ENCODE measurements at regions not wholly inside any gene's neighbourhood (a gene's known extent, or its start where the extent isn't known, plus 50 kb on each side); places are given as distances from the start of the nearest gene placed in this dataset.

DNA sequence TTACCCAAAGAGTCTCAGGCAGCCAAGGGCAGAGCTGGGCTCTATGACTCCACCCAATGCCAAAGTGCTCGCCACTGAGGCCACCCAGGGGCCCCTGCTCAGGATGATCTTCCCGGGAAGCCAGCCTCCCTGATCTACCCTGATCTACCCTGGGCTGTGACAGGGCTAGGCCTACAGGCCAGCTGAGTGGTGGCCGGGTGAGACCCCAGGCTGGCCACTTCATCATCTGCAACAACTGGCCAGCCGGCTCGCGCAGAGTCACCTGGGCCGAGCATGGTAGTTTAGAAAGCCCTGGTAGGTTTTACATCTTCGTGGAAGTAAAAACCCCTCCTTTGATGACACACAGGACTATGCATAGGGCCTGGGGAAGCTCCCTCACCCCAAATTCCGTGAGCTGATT, 276.3 kb downstream of the NDUFA10 start:
- Histone ChIP-seq H4K20me1 (ENCODE audit: control insufficient read depth, insufficient read depth) (no peaks in the 10 kb centered on the region), H2AFZ (ENCODE audit: control insufficient read depth, low read depth, low read length) (no peak overlapping the region), H3K4me1 (ENCODE audit: control insufficient read depth, insufficient read depth, low read length) (no peaks in the 10 kb centered on the region), H3K4me3 (no peak overlapping the region), H3K27me3 (replicated peaks in 1 of 2; ENCODE audit: control insufficient read depth in 2 of 2, insufficient read depth in 2 of 2, low read length in 1 of 2) (no peaks in the 10 kb centered on the region; a peak in 1 of 4 replicates), H3K27ac (ENCODE audit: control insufficient read depth, insufficient read depth) (no peak overlapping the region), H3K79me2 (ENCODE audit: control insufficient read depth, insufficient read depth, low read length) (no peaks in the 10 kb centered on the region), H3K4me2 (ENCODE audit: control insufficient read depth, insufficient read depth) (no peak overlapping the region), H3K9ac (ENCODE audit: control insufficient read depth, insufficient read depth, low read length) (no peak overlapping the region), H3K36me3 (ENCODE audit: control insufficient read depth in 2 of 2, insufficient read depth in 2 of 2, low read length in 1 of 2) (no peaks in the 10 kb centered on the region), H3K9me3 (replicated peaks; ENCODE audit: control insufficient read depth, insufficient read depth, low read length) (no peaks in the 10 kb centered on the region)
- 49% methylated on average over 9 of the region's 9 CpGs for WGBS (ENCODE audit: insufficient coverage, insufficient replicate concordance, low lambda C conversion rate, missing lambda C conversion rate)
- FAIRE-seq (no peak), ATAC-seq (no peak), DNase-seq (ENCODE audit: low read depth, low spot score) (no peak)
- ChIA-PET RAD21 (ENCODE audit: unreplicated experiment) (no interaction called here), SMC1A (ENCODE audit: uncharacterized antibody, unreplicated experiment) (no interaction called here), POLR2A (no interaction called here), CTCF (no interaction called here)
- intact Hi-C loops (cut with micrococcal nuclease; ENCODE audit: unreplicated experiment) (no loop called here), in situ Hi-C loops (cut with MboI) (no loop called here)
- BruUV-seq (replicated peaks) = no TSS peak
- TF ChIP-seq ATF7 (IDR thresholded peaks at IDR 0.05; ENCODE audit: low read depth) = no peak
- no peak for TF ChIP-seq KDM1A (IDR thresholded peaks at IDR 0.05; ENCODE audit: borderline replicate concordance)
- TF ChIP-seq POLR2AphosphoS2 (IDR thresholded peaks at IDR 0.05; ENCODE audit: low read depth, low read length) = no peak
- TF ChIP-seq TCF12 (IDR thresholded peaks at IDR 0.05; ENCODE audit: low read depth, low read length) = no peak
- no peak for TF ChIP-seq NR2C1 (IDR thresholded peaks at IDR 0.05)
- no peak for TF ChIP-seq NR2F1 (conservative IDR thresholded peaks at IDR 0.05)

DNA sequence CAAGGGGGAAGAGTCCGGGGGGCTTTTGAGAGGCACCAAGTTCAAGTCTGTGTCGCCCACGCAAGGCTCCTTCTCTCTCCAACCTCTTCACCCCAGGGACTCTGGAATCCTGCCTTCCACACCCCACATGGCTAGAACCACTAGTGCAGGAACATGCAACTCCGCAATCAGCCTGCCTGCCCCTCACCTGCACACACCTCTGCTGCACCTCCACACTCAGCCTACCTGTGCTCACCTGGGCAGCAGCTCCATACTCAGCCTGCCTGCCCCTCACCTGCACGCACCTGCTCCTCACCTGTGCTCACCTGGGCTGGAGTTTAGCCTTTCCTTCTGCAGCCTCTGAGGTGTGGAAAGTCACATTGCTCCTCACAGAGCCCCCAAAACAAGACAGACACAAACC, 277.4 kb downstream of the NDUFA10 start:
- Histone ChIP-seq H3K9ac (ENCODE audit: control insufficient read depth, insufficient read depth, low read length) (no peak overlapping the region), H3K4me2 (ENCODE audit: control insufficient read depth, insufficient read depth) (no peak overlapping the region), H3K79me2 (ENCODE audit: control insufficient read depth, insufficient read depth, low read length) (no peaks in the 10 kb centered on the region), H3K9me3 (replicated peaks; ENCODE audit: control insufficient read depth, insufficient read depth, low read length) (no peaks in the 10 kb centered on the region), H3K4me3 (no peak overlapping the region), H4K20me1 (ENCODE audit: control insufficient read depth, insufficient read depth) (no peaks in the 10 kb centered on the region), H2AFZ (ENCODE audit: control insufficient read depth, low read depth, low read length) (no peak overlapping the region), H3K27me3 (replicated peaks in 1 of 2; ENCODE audit: control insufficient read depth in 2 of 2, insufficient read depth in 2 of 2, low read length in 1 of 2) (no peaks in the 10 kb centered on the region; a peak in 1 of 4 replicates), H3K36me3 (ENCODE audit: control insufficient read depth in 2 of 2, insufficient read depth in 2 of 2, low read length in 1 of 2) (no peaks in the 10 kb centered on the region), H3K27ac (ENCODE audit: control insufficient read depth, insufficient read depth) (no peak overlapping the region), H3K4me1 (ENCODE audit: control insufficient read depth, insufficient read depth, low read length) (no peaks in the 10 kb centered on the region)
- BruUV-seq (replicated peaks) = no TSS peak
- RAD21 ChIA-PET (ENCODE audit: unreplicated experiment) = no interaction called here
- TF ChIP-seq SP1 (IDR thresholded peaks at IDR 0.05; ENCODE audit: low read depth, low read length) (no peak), ZNF384 (IDR thresholded peaks at IDR 0.05; ENCODE audit: borderline replicate concordance, low read depth, low read length) (no peak), NRF1 (conservative IDR thresholded peaks at IDR 0.05; ENCODE audit: low read depth, low read length) (no peak), CREB1 (IDR thresholded peaks at IDR 0.05; ENCODE audit: low read depth) (no peak), POLR2AphosphoS2 (IDR thresholded peaks at IDR 0.05; ENCODE audit: low read depth, low read length) (no peak), SREBF1 (IDR thresholded peaks at IDR 0.05; ENCODE audit: low read length) (no peak), NR2C2 (IDR thresholded peaks at IDR 0.05; ENCODE audit: borderline replicate concordance, control insufficient read depth, insufficient read length, low read depth) (no peak), JUND (IDR thresholded peaks at IDR 0.05; ENCODE audit: low read depth, low read length) (no peak), ESRRA (IDR thresholded peaks at IDR 0.05; ENCODE audit: low read length) (no peak)
- TF ChIP-seq, protein P1, sequence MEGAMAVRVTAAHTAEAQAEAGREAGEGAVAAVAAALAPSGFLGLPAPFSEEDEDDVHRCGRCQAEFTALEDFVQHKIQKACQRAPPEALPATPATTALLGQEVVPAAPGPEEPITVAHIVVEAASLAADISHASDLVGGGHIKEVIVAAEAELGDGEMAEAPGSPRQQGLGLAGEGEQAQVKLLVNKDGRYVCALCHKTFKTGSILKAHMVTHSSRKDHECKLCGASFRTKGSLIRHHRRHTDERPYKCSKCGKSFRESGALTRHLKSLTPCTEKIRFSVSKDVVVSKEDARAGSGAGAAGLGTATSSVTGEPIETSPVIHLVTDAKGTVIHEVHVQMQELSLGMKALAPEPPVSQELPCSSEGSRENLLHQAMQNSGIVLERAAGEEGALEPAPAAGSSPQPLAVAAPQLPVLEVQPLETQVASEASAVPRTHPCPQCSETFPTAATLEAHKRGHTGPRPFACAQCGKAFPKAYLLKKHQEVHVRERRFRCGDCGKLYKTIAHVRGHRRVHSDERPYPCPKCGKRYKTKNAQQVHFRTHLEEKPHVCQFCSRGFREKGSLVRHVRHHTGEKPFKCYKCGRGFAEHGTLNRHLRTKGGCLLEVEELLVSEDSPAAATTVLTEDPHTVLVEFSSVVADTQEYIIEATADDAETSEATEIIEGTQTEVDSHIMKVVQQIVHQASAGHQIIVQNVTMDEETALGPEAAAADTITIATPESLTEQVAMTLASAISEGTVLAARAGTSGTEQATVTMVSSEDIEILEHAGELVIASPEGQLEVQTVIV (IDR thresholded peaks at IDR 0.05; ENCODE audit: borderline replicate concordance, partially characterized antibody) = no peak
- DNase-seq (ENCODE audit: low read depth, low spot score) (no peak), FAIRE-seq (no peak), ATAC-seq (no peak)
- 25% methylated on average over 5 of the region's 5 CpGs for WGBS (ENCODE audit: insufficient coverage, insufficient replicate concordance, low lambda C conversion rate, missing lambda C conversion rate)
- POLR2A ChIA-PET = no interaction called here
- in situ Hi-C loops (cut with MboI) (no loop called here), intact Hi-C loops (cut with micrococcal nuclease; ENCODE audit: unreplicated experiment) (no loop called here)
- SMC1A ChIA-PET (ENCODE audit: uncharacterized antibody, unreplicated experiment) = no interaction called here
- CTCF ChIA-PET = no interaction called here

Data from GM12878 (cell line).